Suprapubic skin (tissue), 4 donors: ENCODE measurements at regions not wholly inside any gene's neighbourhood (a gene's known extent, or its start where the extent isn't known, plus 50 kb on each side); places are given as distances from the start of the nearest gene placed in this dataset.

Source experiments
- DNase-seq, 2 donors: peaks; one replicate each; pipeline ENCODE4 v3.0.0-alpha.2; 2019; ENCODE audit warnings: low spot score in 2 of 2
- H3K27ac ChIP-seq: fragments of 200-600 bp; sonication (generic); one replicate; pipeline ENCODE4 v1.5.1; 2019
- H3K27me3 ChIP-seq: fragments of 200-600 bp; sonication (generic); one replicate; pipeline ENCODE4 v1.5.1; 2019
- H3K36me3 ChIP-seq: fragments of 200-600 bp; sonication (generic); one replicate; pipeline ENCODE4 v1.5.1; 2019
- H3K4me1 ChIP-seq: fragments of 200-600 bp; sonication (generic); one replicate; pipeline ENCODE4 v1.5.1; 2019
- H3K4me3 ChIP-seq: fragments of 200-600 bp; sonication (generic); one replicate; pipeline ENCODE4 v1.5.1; 2019; ENCODE audit warnings: mild to moderate bottlenecking
- H3K9me3 ChIP-seq: fragments of 200-600 bp; sonication (generic); one replicate; pipeline ENCODE4 v1.5.1; 2019
- CTCF ChIP-seq, 2 donors: fragments of 200-600 bp in 1 of 2; fragments of 450-650 bp in 1 of 2; sonication (generic) in 1 of 2; IDR thresholded peaks; one replicate each; pipeline ENCODE4 v1.5.1; 2016 to 2019; ENCODE audit warnings: antibody characterized with exemption in 2 of 2, mild to moderate bottlenecking in 1 of 2, moderate library complexity in 1 of 2
- EP300 ChIP-seq: sonication (generic); formaldehyde crosslinking; IDR thresholded peaks from one replicate; pipeline ENCODE4 v1.6.1; 2017; ENCODE audit warnings: antibody characterized with exemption
- POLR2A ChIP-seq, 2 donors: fragments of 450-650 bp; IDR thresholded peaks; one replicate each; pipeline ENCODE4 v1.6.1; 2017; ENCODE audit warnings: antibody characterized with exemption in 2 of 2, mild to moderate bottlenecking in 2 of 2, moderate library complexity in 2 of 2
- POLR2AphosphoS5 ChIP-seq, 3 donors: sonication (generic); formaldehyde crosslinking; IDR thresholded peaks; one replicate each; pipeline ENCODE4 v1.6.1; 2017; ENCODE audit warnings: antibody characterized with exemption in 3 of 3
- WGBS: methylation state at CpG from one replicate; pipeline ENCODE4 v1.1.5; 2018; 5-methylcytosine and 5-hydroxymethylcytosine counted together

GRCh38 chr9:86521322-86521721 is 167.1 kb upstream of the TUT7 start:
- peaks cover 3% of the 10 kb centered on the region for H3K27me3 ChIP-seq
- H3K27ac ChIP-seq, result no peak overlapping the region
- H3K4me3 ChIP-seq, result no peak overlapping the region
- DNase-seq, result no peak
- no peaks in the 10 kb centered on the region for H3K36me3 ChIP-seq
- no peak for TF ChIP-seq EP300
- no peak for TF ChIP-seq CTCF (IDR thresholded peaks at IDR 0.05)
- TF ChIP-seq POLR2A (IDR thresholded peaks at IDR 0.05), result no peak
- TF ChIP-seq POLR2AphosphoS5 (IDR thresholded peaks at IDR 0.05), result no peak
- WGBS, result 87% methylated on average over 4 of the region's 4 CpGs
- no peaks in the 10 kb centered on the region for H3K9me3 ChIP-seq
- H3K4me1 ChIP-seq, result no peaks in the 10 kb centered on the region

- Histone ChIP-seq H3K27me3 (peaks cover 3% of the 10 kb centered on the region), H3K4me3 (no peak overlapping the region), H3K4me1 (no peaks in the 10 kb centered on the region), H3K36me3 (no peaks in the 10 kb centered on the region), H3K27ac (no peak overlapping the region), H3K9me3 (no peaks in the 10 kb centered on the region)
- no peak for TF ChIP-seq POLR2AphosphoS5 (IDR thresholded peaks at IDR 0.05)
- no peak for TF ChIP-seq CTCF (IDR thresholded peaks at IDR 0.05)
- no peak for TF ChIP-seq EP300
- TF ChIP-seq POLR2A (IDR thresholded peaks at IDR 0.05), result no peak
- no peak for DNase-seq
These were observed 164.9 kb upstream of the TUT7 start for GRCh38 chr9:86519066-86519615.

- Histone ChIP-seq H3K4me3 (no peak overlapping the region), H3K27me3 (peaks cover 3% of the 10 kb centered on the region), H3K27ac (no peak overlapping the region), H3K4me1 (no peaks in the 10 kb centered on the region), H3K36me3 (no peaks in the 10 kb centered on the region), H3K9me3 (no peaks in the 10 kb centered on the region)
- TF ChIP-seq CTCF (IDR thresholded peaks at IDR 0.05) (no peak), POLR2A (IDR thresholded peaks at IDR 0.05) (no peak), EP300 (no peak), POLR2AphosphoS5 (IDR thresholded peaks at IDR 0.05) (no peak)
- 86% methylated on average over 1 of the region's 1 CpG for WGBS
- DNase-seq, result no peak
These were observed 163.3 kb upstream of the TUT7 start for GRCh38 chr9:86517475-86517874.

GRCh38 chr9:86516564-86516963 is 162.4 kb upstream of the TUT7 start:
- Histone ChIP-seq H3K27ac (no peak overlapping the region), H3K4me1 (no peaks in the 10 kb centered on the region), H3K9me3 (no peaks in the 10 kb centered on the region), H3K36me3 (no peaks in the 10 kb centered on the region), H3K27me3 (peaks cover 3% of the 10 kb centered on the region), H3K4me3 (no peak overlapping the region)
- no peak for TF ChIP-seq POLR2AphosphoS5 (IDR thresholded peaks at IDR 0.05)
- no peak for TF ChIP-seq EP300
- no peak for TF ChIP-seq POLR2A (IDR thresholded peaks at IDR 0.05)
- TF ChIP-seq CTCF (IDR thresholded peaks at IDR 0.05), result no peak
- WGBS, result 87% methylated on average over 19 of the region's 19 CpGs
- DNase-seq, result no peak

- DNase-seq, result no peak
- Histone ChIP-seq H3K9me3 (no peaks in the 10 kb centered on the region), H3K4me1 (no peaks in the 10 kb centered on the region), H3K27me3 (peaks cover 3% of the 10 kb centered on the region), H3K4me3 (no peak overlapping the region), H3K36me3 (no peaks in the 10 kb centered on the region), H3K27ac (no peak overlapping the region)
- WGBS, result 73% methylated on average over 4 of the region's 4 CpGs
- TF ChIP-seq POLR2A (IDR thresholded peaks at IDR 0.05), result no peak
- TF ChIP-seq POLR2AphosphoS5 (IDR thresholded peaks at IDR 0.05), result no peak
- no peak for TF ChIP-seq EP300
- no peak for TF ChIP-seq CTCF (IDR thresholded peaks at IDR 0.05)
These were observed 161.0 kb upstream of the TUT7 start for GRCh38 chr9:86515221-86515620.
